NCI-H510A treated with DMSO at 0.1 percent for 48 hours (cell line): ENCODE measurements at regions not wholly inside any gene's neighbourhood (a gene's known extent, or its start where the extent isn't known, plus 50 kb on each side); places are given as distances from the start of the nearest gene placed in this dataset.

Experiments
- DNase-seq: peaks from one replicate; lab custom pipeline; 2025; lab: John Stamatoyannopoulos, UW

DNA sequence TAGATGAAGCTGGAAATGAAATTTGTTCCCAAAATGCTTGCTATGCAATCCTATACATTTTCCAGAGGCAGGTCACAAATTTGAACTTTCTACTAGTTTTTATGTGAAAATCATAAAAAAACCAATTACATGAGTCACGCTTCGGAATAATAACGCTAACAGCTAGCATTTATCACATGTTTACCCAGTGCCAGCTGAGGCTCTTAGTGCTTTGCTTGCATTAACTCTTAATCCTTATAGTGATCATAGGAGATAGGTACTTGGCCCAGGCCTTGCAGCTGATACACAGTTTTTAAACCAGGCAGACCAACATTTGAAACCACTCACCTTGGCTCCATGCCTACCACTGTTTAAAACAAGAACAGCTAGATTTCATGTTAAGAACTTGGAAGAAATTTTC, 131.8 kb upstream of the RAG2 start:
- DNase-seq: no peak

DNA sequence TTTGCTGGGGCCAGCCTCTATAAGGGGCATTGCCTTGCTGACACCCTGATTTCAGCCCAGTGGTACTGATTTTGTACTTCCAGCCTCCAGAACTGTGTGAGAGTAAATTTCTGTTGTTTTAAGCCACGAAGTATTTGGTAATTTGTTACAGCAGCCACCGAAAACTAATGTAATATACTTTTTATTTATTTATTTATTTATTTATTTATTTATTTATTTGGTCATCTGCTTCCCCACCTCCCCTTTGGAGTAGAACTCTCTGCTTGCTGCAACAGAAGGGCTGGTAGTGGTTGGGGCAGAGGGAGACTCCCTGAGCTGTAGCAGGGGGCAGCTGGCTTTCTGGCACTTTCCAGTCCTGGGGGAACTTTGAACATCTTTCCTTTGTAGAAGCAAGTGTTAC, 128.4 kb upstream of the RAG2 start:
- no peak for DNase-seq

DNA sequence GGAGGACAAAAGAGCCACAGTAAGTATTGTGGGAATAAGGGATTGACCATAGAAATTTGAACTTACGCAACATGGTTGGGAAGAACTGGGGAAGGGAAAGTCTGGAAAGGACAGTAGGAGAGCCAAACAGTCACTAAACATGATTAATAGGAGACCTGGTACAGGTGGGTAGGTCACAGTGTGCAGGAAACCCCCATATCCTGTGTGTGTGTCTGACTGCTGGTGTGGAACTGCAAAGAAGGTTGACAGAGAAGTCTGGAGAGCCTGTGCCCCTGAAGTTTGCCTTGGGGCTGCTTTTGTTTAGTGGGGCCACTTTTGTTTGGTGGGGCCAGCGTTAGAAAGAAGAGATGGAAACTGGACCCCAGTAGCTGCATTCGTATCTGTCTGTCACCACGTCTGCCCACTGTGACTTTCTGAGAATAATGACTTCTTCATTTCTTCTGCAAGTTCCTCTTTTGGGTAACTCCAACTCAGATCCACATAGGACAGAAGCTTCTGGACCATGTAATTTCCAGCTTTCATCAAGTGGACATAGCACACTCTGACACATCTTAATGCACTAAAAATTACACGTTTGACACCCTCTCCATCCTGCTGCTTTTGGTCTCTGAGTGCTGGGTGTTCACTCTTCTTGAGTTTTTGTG, 126.8 kb upstream of the RAG2 start:
- no peak for DNase-seq

DNA sequence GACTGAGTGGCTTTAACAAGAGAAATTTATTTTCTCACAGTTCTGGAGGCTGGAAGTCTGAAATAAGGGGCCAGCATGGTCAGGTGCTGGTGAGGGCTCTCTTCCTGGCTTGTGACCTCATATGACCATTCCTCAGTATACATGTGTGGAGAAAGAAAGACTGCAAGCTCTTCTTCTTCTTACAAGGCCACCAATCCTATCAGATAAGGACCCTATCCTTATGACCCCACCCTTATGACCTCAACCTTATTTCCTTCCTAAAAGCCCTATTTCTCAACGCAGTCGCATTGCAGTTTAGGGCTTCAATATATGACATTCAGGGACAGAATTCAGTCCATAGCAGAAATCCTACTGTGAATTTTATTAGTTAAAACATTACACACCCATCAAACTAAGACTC, 124.4 kb upstream of the RAG2 start:
- DNase-seq: no peak

DNA sequence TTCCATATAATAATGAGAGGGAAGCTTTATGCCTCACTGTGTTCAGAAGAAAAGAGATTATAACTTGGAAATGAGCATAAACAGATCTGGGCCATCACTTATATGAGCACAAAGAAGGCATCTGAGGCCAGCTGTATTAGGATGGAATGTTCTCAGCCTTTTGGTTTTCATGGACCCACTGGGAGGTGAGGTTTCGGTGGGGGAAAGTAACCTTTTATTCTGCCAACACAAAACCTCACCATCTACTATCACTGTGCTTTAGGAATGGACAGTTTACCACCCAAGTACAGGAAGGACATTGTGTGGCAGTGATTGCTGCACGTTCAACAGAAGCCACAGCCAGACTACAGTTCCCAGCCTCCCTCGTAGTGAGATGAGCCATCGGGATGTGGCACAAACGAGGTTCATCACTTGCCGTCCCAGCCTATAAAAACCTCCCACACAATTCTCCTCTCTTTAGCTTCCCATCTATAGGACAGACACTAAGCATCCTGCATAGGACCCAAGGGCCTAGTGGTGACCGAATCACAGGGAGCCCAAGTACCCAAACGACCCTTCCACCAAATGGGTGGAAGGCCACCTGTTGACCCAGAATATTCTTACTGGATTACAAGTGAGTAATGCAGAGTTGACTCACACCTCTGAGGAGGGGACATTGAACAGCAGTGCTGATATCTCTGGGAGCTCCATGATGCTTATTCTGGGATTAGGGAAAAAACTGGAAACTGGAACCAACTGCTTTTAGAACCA, 121.5 kb upstream of the RAG2 start:
- no peak for DNase-seq

DNA sequence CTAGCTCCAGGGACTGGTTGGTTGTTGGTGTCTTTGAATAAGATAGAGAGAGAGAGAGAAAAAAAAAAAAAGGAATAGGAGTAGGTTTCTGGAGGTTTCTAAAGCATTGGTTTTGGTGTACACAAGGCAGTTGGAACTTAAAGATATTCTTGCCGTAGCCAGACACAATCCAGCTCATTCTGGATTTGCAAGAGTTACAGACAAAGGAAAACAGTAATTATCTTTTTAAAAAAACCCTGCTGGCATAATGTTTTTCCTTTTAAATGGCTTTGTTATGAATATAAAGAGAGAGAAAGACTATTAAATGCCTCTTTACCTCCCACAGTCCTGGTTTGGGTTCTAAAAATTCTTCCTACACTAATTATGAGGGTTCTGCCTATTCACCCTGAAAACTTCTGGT, 120.4 kb upstream of the RAG2 start:
- DNase-seq: no peak

DNA sequence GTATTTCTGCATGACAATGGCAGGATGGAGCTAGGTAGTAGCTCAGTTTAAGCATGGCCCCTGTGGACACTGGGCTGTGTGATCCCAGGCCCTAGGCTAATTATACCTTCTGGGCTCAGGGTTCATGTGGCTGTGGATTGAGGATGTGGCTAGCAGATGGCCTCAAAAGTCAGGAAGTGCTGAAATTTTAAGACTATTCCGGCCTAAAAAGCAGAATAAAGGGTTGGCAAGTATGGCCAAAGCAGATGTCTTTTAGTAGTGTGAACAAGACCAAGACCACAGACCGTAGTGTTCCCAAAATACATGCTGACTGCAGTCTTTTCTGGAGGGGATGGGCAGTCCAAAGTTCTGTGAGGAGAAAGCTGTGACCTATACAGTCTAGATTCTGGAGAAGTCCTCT, 115.7 kb upstream of the RAG2 start:
- DNase-seq: no peak

DNA sequence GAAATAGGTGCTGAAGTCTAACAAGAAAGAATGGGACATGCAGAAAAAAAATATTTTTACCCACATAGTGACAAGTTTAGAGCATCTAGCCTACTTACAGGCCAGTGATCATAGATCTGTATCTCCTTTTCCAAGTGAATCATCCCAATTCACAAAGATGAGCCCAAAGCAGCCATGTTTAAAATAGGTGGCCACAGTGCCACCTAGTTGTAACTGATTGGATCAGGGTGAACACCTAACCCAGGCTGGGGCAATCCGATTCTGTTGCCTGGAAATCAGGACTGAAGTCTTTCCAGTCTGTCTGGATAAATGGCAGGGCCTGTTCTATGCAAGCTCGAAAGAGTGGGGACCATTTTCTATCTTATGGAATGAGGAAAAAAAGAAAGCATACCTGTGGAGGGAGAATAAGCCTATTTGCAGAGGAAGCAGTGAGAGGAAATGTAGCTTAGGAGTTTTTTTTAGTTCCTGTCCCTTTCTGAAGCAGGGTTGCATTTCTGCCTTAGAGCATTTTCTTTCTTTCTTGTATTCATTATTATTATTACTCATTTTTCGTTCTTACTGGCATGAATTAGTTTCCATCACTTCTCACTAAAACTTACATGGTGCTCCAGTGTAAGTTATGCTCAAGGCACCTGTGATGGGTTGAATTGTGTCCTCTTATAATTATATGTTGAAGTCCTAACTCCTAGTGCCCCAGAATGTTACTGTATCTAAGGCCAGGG, 113.2 kb upstream of the RAG2 start:
- DNase-seq: no peak
